ENCODE measurements at regions not wholly inside any gene's neighbourhood (a gene's known extent, or its start where the extent isn't known, plus 50 kb on each side); places are given as distances from the start of the nearest gene placed in this dataset.

DNA sequence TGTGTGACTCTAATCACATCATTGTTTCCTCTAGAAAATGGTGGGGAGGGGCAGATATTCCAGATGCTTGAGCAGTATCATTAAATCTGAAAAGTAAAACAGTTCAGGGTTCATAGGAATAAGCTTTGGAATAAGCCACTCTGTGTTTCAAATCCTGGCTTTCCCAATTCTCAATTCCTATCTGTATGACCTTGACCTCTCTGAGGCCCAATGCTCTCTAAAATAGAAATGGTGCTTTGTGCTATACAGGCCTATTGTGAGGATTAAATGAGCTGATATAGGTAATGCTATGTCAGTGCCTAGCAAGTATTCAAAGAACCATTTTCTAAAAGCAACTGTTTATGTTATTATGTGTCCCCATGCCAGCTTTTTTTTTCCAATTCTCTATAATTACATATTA is 209.0 kb upstream of the PRSS16 start:
- no peak overlapping the region for H3K4me3 Mint-ChIP-seq
- Histone ChIP-seq H3K9ac (ENCODE audit: insufficient read depth, low read length, poor library complexity, severe bottlenecking) (no peak overlapping the region), H4K20me1 (ENCODE audit: insufficient read depth, low read length) (no peaks in the 10 kb centered on the region), H3K4me2 (replicated peaks; ENCODE audit: extremely low read depth, low read length, poor library complexity, severe bottlenecking) (no peak overlapping the region), H3K36me3 (replicated peaks in 1 of 2; ENCODE audit: control insufficient read depth in 1 of 2, insufficient read depth in 2 of 2, low read length in 2 of 2) (no peaks in the 10 kb centered on the region), H3K27ac (ENCODE audit: low read depth in 1 of 2, low read length in 2 of 2) (no peak overlapping the region), H3K4me3 (replicated peaks in 1 of 3; ENCODE audit: low read depth in 2 of 3, low read length in 3 of 3) (no peak overlapping the region), H3K9me3 (replicated peaks in 1 of 2; ENCODE audit: control insufficient read depth in 1 of 2, insufficient read depth in 1 of 2, low read length in 2 of 2) (no peaks in the 10 kb centered on the region), H2AFZ (ENCODE audit: insufficient read depth, low read depth, low read length, poor library complexity, severe bottlenecking) (no peak overlapping the region), H3K4me1 (ENCODE audit: control insufficient read depth in 1 of 2, insufficient read depth in 2 of 2, low read length in 2 of 2) (no peaks in the 10 kb centered on the region), H3K79me2 (ENCODE audit: insufficient read depth, low read length) (no peaks in the 10 kb centered on the region), H3K27me3 (ENCODE audit: control insufficient read depth in 2 of 2, insufficient read depth in 2 of 2, low read length in 2 of 2) (no peaks in the 10 kb centered on the region)
- H3K9me3 Mint-ChIP-seq, result peaks cover 0 to 8% (median 2%) of the 10 kb centered on the region in 7 donors
- no peak for DNase-seq
- no peak overlapping the region for H3K27ac Mint-ChIP-seq
- intact Hi-C loops (cut with micrococcal nuclease), result no loop called here
- H3K27me3 Mint-ChIP-seq (ENCODE audit: low read depth in 3 of 3), result peaks cover 3 to 20% (median 10%) of the 10 kb centered on the region in 3 donors
- H3K36me3 Mint-ChIP-seq, result no peaks in the 10 kb centered on the region
- TF ChIP-seq, protein P1, sequence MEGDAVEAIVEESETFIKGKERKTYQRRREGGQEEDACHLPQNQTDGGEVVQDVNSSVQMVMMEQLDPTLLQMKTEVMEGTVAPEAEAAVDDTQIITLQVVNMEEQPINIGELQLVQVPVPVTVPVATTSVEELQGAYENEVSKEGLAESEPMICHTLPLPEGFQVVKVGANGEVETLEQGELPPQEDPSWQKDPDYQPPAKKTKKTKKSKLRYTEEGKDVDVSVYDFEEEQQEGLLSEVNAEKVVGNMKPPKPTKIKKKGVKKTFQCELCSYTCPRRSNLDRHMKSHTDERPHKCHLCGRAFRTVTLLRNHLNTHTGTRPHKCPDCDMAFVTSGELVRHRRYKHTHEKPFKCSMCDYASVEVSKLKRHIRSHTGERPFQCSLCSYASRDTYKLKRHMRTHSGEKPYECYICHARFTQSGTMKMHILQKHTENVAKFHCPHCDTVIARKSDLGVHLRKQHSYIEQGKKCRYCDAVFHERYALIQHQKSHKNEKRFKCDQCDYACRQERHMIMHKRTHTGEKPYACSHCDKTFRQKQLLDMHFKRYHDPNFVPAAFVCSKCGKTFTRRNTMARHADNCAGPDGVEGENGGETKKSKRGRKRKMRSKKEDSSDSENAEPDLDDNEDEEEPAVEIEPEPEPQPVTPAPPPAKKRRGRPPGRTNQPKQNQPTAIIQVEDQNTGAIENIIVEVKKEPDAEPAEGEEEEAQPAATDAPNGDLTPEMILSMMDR (IDR thresholded peaks at IDR 0.05), result no peak
- H3K4me1 Mint-ChIP-seq, result no peaks in the 10 kb centered on the region

DNA sequence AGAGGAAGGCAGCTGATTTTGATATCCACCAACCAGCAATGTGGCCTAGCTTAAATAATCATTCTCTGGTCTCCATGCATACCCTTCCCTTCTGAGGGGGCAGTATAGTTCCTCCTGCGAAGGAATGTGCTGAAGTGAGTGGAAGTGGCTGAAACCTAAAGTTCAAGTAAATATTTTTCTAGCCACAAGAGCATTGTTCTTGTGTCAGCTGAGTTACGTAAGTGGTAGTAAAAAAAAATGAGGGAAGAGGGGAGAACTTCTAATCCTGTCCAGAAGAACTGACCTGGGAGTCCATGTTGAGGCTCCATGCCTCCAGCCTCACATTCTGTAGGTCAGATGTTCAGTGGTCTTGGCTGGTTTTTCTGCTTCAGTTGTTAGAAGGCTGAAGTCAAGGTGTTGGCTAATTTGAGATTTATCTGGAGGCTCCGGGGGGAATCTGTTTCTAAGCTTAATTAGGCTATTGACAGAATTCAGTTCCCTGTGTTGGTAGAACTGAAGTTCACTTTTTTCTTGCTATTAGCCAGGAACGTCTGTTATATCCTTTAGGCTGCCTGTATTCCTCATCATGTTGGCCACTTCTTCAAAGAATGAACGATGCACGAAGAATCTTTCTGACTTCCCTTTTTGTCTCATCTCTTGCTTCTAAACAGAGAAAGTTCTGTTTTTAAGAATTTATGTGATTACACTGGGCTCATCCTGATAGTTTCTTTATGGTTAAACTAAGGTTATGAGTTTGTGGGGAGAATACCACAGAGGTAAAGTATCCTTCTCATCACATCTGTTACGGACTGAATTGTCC is 207.1 kb upstream of the PRSS16 start:
- no peaks in the 10 kb centered on the region for H4K20me1 ChIP-seq (ENCODE audit: insufficient read depth, low read length)
- H3K4me1 ChIP-seq (ENCODE audit: control insufficient read depth in 1 of 2, insufficient read depth in 2 of 2, low read length in 2 of 2), result no peaks in the 10 kb centered on the region
- Mint-ChIP-seq H3K27ac (no peak overlapping the region), H3K27me3 (ENCODE audit: low read depth in 3 of 3) (peaks cover 3 to 15% (median 5%) of the 10 kb centered on the region in 3 donors), H3K9me3 (peaks cover 2 to 9% (median 4%) of the 10 kb centered on the region in 7 donors), H3K4me1 (no peaks in the 10 kb centered on the region), H3K36me3 (no peaks in the 10 kb centered on the region), H3K4me3 (no peak overlapping the region)
- no peak overlapping the region for H3K9ac ChIP-seq (ENCODE audit: insufficient read depth, low read length, poor library complexity, severe bottlenecking)
- no peaks in the 10 kb centered on the region for H3K79me2 ChIP-seq (ENCODE audit: insufficient read depth, low read length)
- no peak for DNase-seq
- TF ChIP-seq, protein P1 (IDR thresholded peaks at IDR 0.05), result no peak
- H3K27ac ChIP-seq (ENCODE audit: low read depth in 1 of 2, low read length in 2 of 2), result no peak overlapping the region
- no peaks in the 10 kb centered on the region for H3K36me3 ChIP-seq (replicated peaks in 1 of 2; ENCODE audit: control insufficient read depth in 1 of 2, insufficient read depth in 2 of 2, low read length in 2 of 2)
- WGBS (ENCODE audit: insufficient coverage), result 60% methylated on average over 2 of the region's 7 CpGs
- intact Hi-C loops (cut with micrococcal nuclease), result no loop called here
- H3K9me3 ChIP-seq (replicated peaks in 1 of 2; ENCODE audit: control insufficient read depth in 1 of 2, insufficient read depth in 1 of 2, low read length in 2 of 2), result peaks cover 0 to 3% of the 10 kb centered on the region in 2 donors
- no peak overlapping the region for H2AFZ ChIP-seq (ENCODE audit: insufficient read depth, low read depth, low read length, poor library complexity, severe bottlenecking)
- H3K4me3 ChIP-seq (replicated peaks in 1 of 3; ENCODE audit: low read depth in 2 of 3, low read length in 3 of 3), result no peak overlapping the region
- H3K4me2 ChIP-seq (replicated peaks; ENCODE audit: extremely low read depth, low read length, poor library complexity, severe bottlenecking), result no peak overlapping the region
- no peaks in the 10 kb centered on the region for H3K27me3 ChIP-seq (ENCODE audit: control insufficient read depth in 2 of 2, insufficient read depth in 2 of 2, low read length in 2 of 2)
